ES-I3 (cell line): ENCODE measurements at regions not wholly inside any gene's neighbourhood (a gene's known extent, or its start where the extent isn't known, plus 50 kb on each side); places are given as distances from the start of the nearest gene placed in this dataset.

Experiments used
- H3K36me3 ChIP-seq: 2 replicates; pipeline ENCODE4 v1.6.1; 2013; ENCODE audit warnings: mild to moderate bottlenecking, low read length, control low read depth, moderate library complexity; ENCODE audit not compliant: insufficient read depth
- H3K4me1 ChIP-seq: 2 replicates; pipeline ENCODE4 v1.6.1; 2013; ENCODE audit warnings: mild to moderate bottlenecking, control low read depth, low read length; ENCODE audit not compliant: insufficient read depth
- H3K9ac ChIP-seq: 2 replicates; pipeline ENCODE4 v1.6.1; 2013; ENCODE audit warnings: low read depth, mild to moderate bottlenecking, low read length, moderate library complexity
- H3K9me3 ChIP-seq: 2 replicates; pipeline ENCODE4 v1.6.1; 2013; ENCODE audit warnings: mild to moderate bottlenecking, low read length, moderate library complexity; ENCODE audit not compliant: control insufficient read depth, insufficient read depth

GRCh38 chr2:61774351-61774750, 79.5 kb downstream of the FAM161A start:
- Histone ChIP-seq H3K9ac (no peak overlapping the region), H3K9me3 (no peaks in the 10 kb centered on the region), H3K36me3 (no peaks in the 10 kb centered on the region), H3K4me1 (no peaks in the 10 kb centered on the region)

GRCh38 chr2:61771904-61772845, 81.7 kb downstream of the FAM161A start:
- Histone ChIP-seq H3K9ac (no peak overlapping the region), H3K36me3 (no peaks in the 10 kb centered on the region), H3K4me1 (no peaks in the 10 kb centered on the region), H3K9me3 (no peaks in the 10 kb centered on the region)

- no peaks in the 10 kb centered on the region for H3K9me3 ChIP-seq
- H3K4me1 ChIP-seq: no peaks in the 10 kb centered on the region
- no peaks in the 10 kb centered on the region for H3K36me3 ChIP-seq
- no peak overlapping the region for H3K9ac ChIP-seq
Measured at GRCh38 chr2:61770746-61771145, 83.1 kb downstream of the FAM161A start.

- Histone ChIP-seq H3K4me1 (no peaks in the 10 kb centered on the region), H3K9me3 (no peaks in the 10 kb centered on the region), H3K36me3 (no peaks in the 10 kb centered on the region), H3K9ac (no peak overlapping the region)
Measured at GRCh38 chr2:61770298-61770697, 83.6 kb downstream of the FAM161A start.

GRCh38 chr2:61769093-61769675, 84.7 kb downstream of the FAM161A start:
- no peaks in the 10 kb centered on the region for H3K36me3 ChIP-seq
- no peaks in the 10 kb centered on the region for H3K4me1 ChIP-seq
- H3K9me3 ChIP-seq: no peaks in the 10 kb centered on the region
- H3K9ac ChIP-seq: no peak overlapping the region

- Histone ChIP-seq H3K4me1 (peaks cover 4% of the 10 kb centered on the region; the same call in 1 of the 2 replicates), H3K9me3 (no peaks in the 10 kb centered on the region), H3K36me3 (no peaks in the 10 kb centered on the region), H3K9ac (peak overlapping the region; percentile 70)
Measured at GRCh38 chr2:61764035-61764800, 89.6 kb downstream of the FAM161A start.

GRCh38 chr2:61763605-61764034, 90.2 kb downstream of the FAM161A start:
- no peaks in the 10 kb centered on the region for H3K36me3 ChIP-seq
- H3K9ac ChIP-seq: peak overlapping the region; percentile 70
- H3K9me3 ChIP-seq: no peaks in the 10 kb centered on the region
- H3K4me1 ChIP-seq: peaks cover 4% of the 10 kb centered on the region; the same call in 1 of the 2 replicates

GRCh38 chr2:61762292-61762691, 91.6 kb downstream of the FAM161A start:
- Histone ChIP-seq H3K9ac (no peak overlapping the region), H3K4me1 (peaks cover 4% of the 10 kb centered on the region; the same call in 1 of the 2 replicates), H3K9me3 (no peaks in the 10 kb centered on the region), H3K36me3 (no peaks in the 10 kb centered on the region)

- Histone ChIP-seq H3K9me3 (no peaks in the 10 kb centered on the region), H3K9ac (no peak overlapping the region), H3K4me1 (peaks cover 4% of the 10 kb centered on the region; the same call in 1 of the 2 replicates), H3K36me3 (no peaks in the 10 kb centered on the region)
Measured at GRCh38 chr2:61759718-61760117, 94.1 kb downstream of the FAM161A start.

GRCh38 chr2:61759005-61759404, 94.9 kb downstream of the FAM161A start:
- H3K36me3 ChIP-seq: no peaks in the 10 kb centered on the region
- H3K4me1 ChIP-seq: peaks cover 4% of the 10 kb centered on the region; the same call in 1 of the 2 replicates
- no peak overlapping the region for H3K9ac ChIP-seq
- no peaks in the 10 kb centered on the region for H3K9me3 ChIP-seq

GRCh38 chr2:61758159-61758558, 95.7 kb downstream of the FAM161A start:
- H3K9me3 ChIP-seq: no peaks in the 10 kb centered on the region
- no peak overlapping the region for H3K9ac ChIP-seq
- no peaks in the 10 kb centered on the region for H3K36me3 ChIP-seq
- H3K4me1 ChIP-seq: peaks cover 4% of the 10 kb centered on the region; the same call in 1 of the 2 replicates

GRCh38 chr2:61753512-61753911, 100.3 kb downstream of the FAM161A start:
- H3K9me3 ChIP-seq: no peaks in the 10 kb centered on the region
- no peaks in the 10 kb centered on the region for H3K4me1 ChIP-seq
- H3K36me3 ChIP-seq: no peaks in the 10 kb centered on the region
- no peak overlapping the region for H3K9ac ChIP-seq

GRCh38 chr2:61750624-61751023, 103.2 kb downstream of the FAM161A start:
- Histone ChIP-seq H3K36me3 (no peaks in the 10 kb centered on the region), H3K4me1 (no peaks in the 10 kb centered on the region), H3K9ac (no peak overlapping the region), H3K9me3 (no peaks in the 10 kb centered on the region)

- H3K36me3 ChIP-seq: no peaks in the 10 kb centered on the region
- H3K4me1 ChIP-seq: 0 out of 2 replicates have a peak, but pooled peaks cover 2% of the 10 kb centered on the region
- no peaks in the 10 kb centered on the region for H3K9me3 ChIP-seq
- H3K9ac ChIP-seq: no peak overlapping the region
Measured at GRCh38 chr2:61742955-61743354, 110.9 kb downstream of the FAM161A start.
